ENCODE measurements at regions not wholly inside any gene's neighbourhood (a gene's known extent, or its start where the extent isn't known, plus 50 kb on each side); places are given as distances from the start of the nearest gene placed in this dataset.

DNA sequence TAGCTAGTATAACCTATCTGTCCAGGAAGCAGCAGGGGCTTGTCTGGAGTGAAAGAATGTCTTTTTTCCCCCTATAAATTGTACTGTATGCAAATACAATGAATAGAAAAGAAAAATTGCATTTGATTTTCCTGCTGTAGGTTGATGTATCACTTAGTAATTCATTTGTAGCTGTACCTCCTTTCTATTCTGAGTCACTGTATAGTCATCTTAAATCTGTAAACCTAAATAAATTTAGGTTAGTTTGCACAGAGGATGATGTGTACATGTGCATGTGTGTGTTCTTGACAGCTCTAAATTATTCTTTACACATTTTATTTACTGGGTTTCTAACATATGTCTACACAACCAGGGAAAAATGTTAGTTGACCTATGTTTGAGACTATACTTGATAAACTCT lies 478.7 kb upstream of the CNTNAP5 start:
- TF ChIP-seq, protein P1, sequence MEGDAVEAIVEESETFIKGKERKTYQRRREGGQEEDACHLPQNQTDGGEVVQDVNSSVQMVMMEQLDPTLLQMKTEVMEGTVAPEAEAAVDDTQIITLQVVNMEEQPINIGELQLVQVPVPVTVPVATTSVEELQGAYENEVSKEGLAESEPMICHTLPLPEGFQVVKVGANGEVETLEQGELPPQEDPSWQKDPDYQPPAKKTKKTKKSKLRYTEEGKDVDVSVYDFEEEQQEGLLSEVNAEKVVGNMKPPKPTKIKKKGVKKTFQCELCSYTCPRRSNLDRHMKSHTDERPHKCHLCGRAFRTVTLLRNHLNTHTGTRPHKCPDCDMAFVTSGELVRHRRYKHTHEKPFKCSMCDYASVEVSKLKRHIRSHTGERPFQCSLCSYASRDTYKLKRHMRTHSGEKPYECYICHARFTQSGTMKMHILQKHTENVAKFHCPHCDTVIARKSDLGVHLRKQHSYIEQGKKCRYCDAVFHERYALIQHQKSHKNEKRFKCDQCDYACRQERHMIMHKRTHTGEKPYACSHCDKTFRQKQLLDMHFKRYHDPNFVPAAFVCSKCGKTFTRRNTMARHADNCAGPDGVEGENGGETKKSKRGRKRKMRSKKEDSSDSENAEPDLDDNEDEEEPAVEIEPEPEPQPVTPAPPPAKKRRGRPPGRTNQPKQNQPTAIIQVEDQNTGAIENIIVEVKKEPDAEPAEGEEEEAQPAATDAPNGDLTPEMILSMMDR (IDR thresholded peaks at IDR 0.05): no peak
- TF ChIP-seq POLR2A (IDR thresholded peaks at IDR 0.05): no peak
- TF ChIP-seq EP300 (IDR thresholded peaks at IDR 0.05): no peak

All from ovary (tissue), 3 donors.